Endothelial cell (in vitro differentiated cells): ENCODE measurements at regions not wholly inside any gene's neighbourhood (a gene's known extent, or its start where the extent isn't known, plus 50 kb on each side); places are given as distances from the start of the nearest gene placed in this dataset.

ENCODE experiments used
- DNase-seq: peaks from one replicate; pipeline ENCODE4 v3.0.0; 2021; ENCODE audit warnings: low spot score
- H3K27ac Mint-ChIP-seq: one replicate; pipeline ENCODE4 v1.8.0; 2021; ENCODE audit warnings: mixed read lengths, inconsistent platforms; ENCODE audit not compliant: unreplicated experiment
- H3K27me3 Mint-ChIP-seq: one replicate; pipeline ENCODE4 v1.8.0; 2021; ENCODE audit warnings: mild to moderate bottlenecking, moderate library complexity, mixed read lengths, inconsistent platforms; ENCODE audit not compliant: unreplicated experiment
- H3K36me3 Mint-ChIP-seq: one replicate; pipeline ENCODE4 v1.8.0; 2021; ENCODE audit warnings: mild to moderate bottlenecking, low read depth, mixed read lengths, inconsistent platforms; ENCODE audit not compliant: unreplicated experiment
- H3K4me1 Mint-ChIP-seq: one replicate; pipeline ENCODE4 v1.8.0; 2021; ENCODE audit warnings: mild to moderate bottlenecking, mixed read lengths, inconsistent platforms; ENCODE audit not compliant: unreplicated experiment
- H3K4me3 Mint-ChIP-seq: one replicate; pipeline ENCODE4 v1.8.0; 2021; ENCODE audit warnings: mild to moderate bottlenecking, mixed read lengths, inconsistent platforms; ENCODE audit not compliant: unreplicated experiment
- H3K9me3 Mint-ChIP-seq: one replicate; pipeline ENCODE4 v1.8.0; 2021; ENCODE audit warnings: mixed read lengths, inconsistent platforms; ENCODE audit not compliant: unreplicated experiment
- CTCF ChIP-seq: fragments of 200-600 bp; sonication (generic); IDR thresholded peaks from one replicate; pipeline ENCODE4 v1.5.0; 2021; ENCODE audit warnings: antibody characterized with exemption; ENCODE audit not compliant: unreplicated experiment

GRCh38 chr3:104514776-104515175 lies 851.9 kb upstream of the ALCAM start:
- Mint-ChIP-seq H3K4me1 (peaks cover 7% of the 10 kb centered on the region), H3K36me3 (peaks cover 4% of the 10 kb centered on the region), H3K27ac (no peak overlapping the region), H3K27me3 (peaks cover 2% of the 10 kb centered on the region), H3K9me3 (no peaks in the 10 kb centered on the region), H3K4me3 (no peak overlapping the region)
- no peak for DNase-seq
- no peak for TF ChIP-seq CTCF

- H3K4me1 Mint-ChIP-seq = peaks cover 7% of the 10 kb centered on the region
- H3K27ac Mint-ChIP-seq = no peak overlapping the region
- no peak overlapping the region for H3K4me3 Mint-ChIP-seq
Measured at GRCh38 chr3:104519068-104519467, 847.6 kb upstream of the ALCAM start.

GRCh38 chr3:104519468-104520227 lies 847.1 kb upstream of the ALCAM start:
- H3K4me3 Mint-ChIP-seq = no peak overlapping the region
- peaks cover 7% of the 10 kb centered on the region for H3K4me1 Mint-ChIP-seq
- no peak for DNase-seq
- peaks cover 2% of the 10 kb centered on the region for H3K27me3 Mint-ChIP-seq
- H3K27ac Mint-ChIP-seq = no peak overlapping the region
- H3K9me3 Mint-ChIP-seq = no peaks in the 10 kb centered on the region
- H3K36me3 Mint-ChIP-seq = peaks cover 4% of the 10 kb centered on the region
- no peak for TF ChIP-seq CTCF

More at GRCh38 chr3:104519068-104519467, 847.6 kb upstream of the ALCAM start:
- TF ChIP-seq CTCF = no peak
- Mint-ChIP-seq H3K36me3 (peaks cover 5% of the 10 kb centered on the region), H3K27me3 (peaks cover 2% of the 10 kb centered on the region), H3K9me3 (no peaks in the 10 kb centered on the region)
- DNase-seq = no peak

GRCh38 chr3:104520228-104520655 lies 846.5 kb upstream of the ALCAM start:
- Mint-ChIP-seq H3K27ac (no peak overlapping the region), H3K4me1 (peaks cover 7% of the 10 kb centered on the region), H3K9me3 (no peaks in the 10 kb centered on the region), H3K36me3 (peaks cover 4% of the 10 kb centered on the region), H3K4me3 (no peak overlapping the region), H3K27me3 (no peaks in the 10 kb centered on the region)
- no peak for DNase-seq
- no peak for TF ChIP-seq CTCF

- Mint-ChIP-seq H3K27me3 (no peaks in the 10 kb centered on the region), H3K4me3 (no peak overlapping the region), H3K9me3 (no peaks in the 10 kb centered on the region), H3K27ac (no peak overlapping the region), H3K36me3 (peaks cover 4% of the 10 kb centered on the region), H3K4me1 (peaks cover 7% of the 10 kb centered on the region)
- no peak for TF ChIP-seq CTCF
- DNase-seq = no peak
Measured at GRCh38 chr3:104521606-104522336, 844.9 kb upstream of the ALCAM start.
